ENCODE measurements at regions not wholly inside any gene's neighbourhood (a gene's known extent, or its start where the extent isn't known, plus 50 kb on each side); places are given as distances from the start of the nearest gene placed in this dataset.

DNA sequence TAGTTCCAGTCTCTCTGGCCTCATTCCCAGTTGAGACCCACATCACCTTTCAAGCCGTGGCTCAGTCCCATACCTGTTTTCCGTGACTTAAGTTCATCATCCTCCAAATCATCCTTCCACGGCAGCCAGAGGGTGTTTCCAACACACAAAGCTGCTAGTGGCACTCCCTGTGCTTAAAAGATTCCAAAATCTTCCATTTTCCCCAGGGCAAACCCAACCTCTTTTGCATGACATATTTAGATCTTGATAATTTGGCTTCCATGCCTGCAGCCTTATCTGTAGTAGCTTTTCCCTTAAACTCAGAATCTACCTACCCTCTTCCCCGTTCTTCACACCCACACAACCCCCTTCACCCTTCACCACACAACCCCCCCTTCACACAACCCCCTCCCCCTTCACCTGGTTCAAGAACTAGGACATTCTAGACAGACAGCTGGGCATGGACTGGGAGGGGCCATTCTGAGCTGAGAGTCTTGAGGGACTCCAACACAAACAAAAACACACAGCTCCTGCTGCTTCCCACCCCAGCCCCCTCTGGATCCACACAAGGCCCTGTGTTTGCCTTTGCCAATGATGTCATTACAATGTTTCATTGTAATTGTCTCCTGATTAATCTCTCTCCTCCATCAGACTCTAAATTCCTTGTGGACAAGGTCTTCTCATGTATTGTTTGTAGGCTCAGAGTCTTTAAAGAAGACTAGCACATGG, 268.2 kb downstream of the SH3GL2 start:
- DNase-seq = no peak
- no peak overlapping the region for H3K4me3 Mint-ChIP-seq
- no peak overlapping the region for H3K27ac Mint-ChIP-seq
- CTCF ChIA-PET = no interaction called here
- H3K9me3 Mint-ChIP-seq = no peaks in the 10 kb centered on the region
- H3K36me3 Mint-ChIP-seq (ENCODE audit: low read depth) = no peaks in the 10 kb centered on the region
- no peaks in the 10 kb centered on the region for H3K27me3 Mint-ChIP-seq
- POLR2A ChIA-PET = no interaction called here
- H3K4me1 Mint-ChIP-seq = no peaks in the 10 kb centered on the region

DNA sequence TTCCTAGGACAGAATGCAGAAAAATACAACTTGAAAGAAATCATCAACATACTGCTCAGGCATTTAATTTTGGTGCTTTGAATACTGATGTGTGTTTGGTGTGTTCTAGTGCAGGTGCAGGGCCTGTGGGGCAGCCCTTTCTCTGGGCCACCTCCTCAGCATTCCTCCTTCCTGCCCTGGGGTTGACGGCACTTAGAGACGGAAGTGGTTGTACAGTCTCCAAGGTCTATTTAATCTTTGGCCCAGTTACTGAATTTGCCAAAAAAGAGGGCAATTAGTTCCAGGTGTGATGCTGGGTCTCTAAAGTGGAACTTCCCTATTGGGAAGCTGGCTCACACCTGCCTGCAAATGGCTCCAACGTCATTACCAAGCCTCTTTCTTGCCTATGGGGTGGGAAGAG, 269.0 kb downstream of the SH3GL2 start:
- ChIA-PET POLR2A (no interaction called here), CTCF (no interaction called here)
- H3K9me3 Mint-ChIP-seq = no peaks in the 10 kb centered on the region
- H3K4me3 Mint-ChIP-seq = no peak overlapping the region
- DNase-seq = no peak
- H3K36me3 Mint-ChIP-seq (ENCODE audit: low read depth) = no peaks in the 10 kb centered on the region
- no peak overlapping the region for H3K27ac Mint-ChIP-seq
- no peaks in the 10 kb centered on the region for H3K4me1 Mint-ChIP-seq
- no peaks in the 10 kb centered on the region for H3K27me3 Mint-ChIP-seq

DNA sequence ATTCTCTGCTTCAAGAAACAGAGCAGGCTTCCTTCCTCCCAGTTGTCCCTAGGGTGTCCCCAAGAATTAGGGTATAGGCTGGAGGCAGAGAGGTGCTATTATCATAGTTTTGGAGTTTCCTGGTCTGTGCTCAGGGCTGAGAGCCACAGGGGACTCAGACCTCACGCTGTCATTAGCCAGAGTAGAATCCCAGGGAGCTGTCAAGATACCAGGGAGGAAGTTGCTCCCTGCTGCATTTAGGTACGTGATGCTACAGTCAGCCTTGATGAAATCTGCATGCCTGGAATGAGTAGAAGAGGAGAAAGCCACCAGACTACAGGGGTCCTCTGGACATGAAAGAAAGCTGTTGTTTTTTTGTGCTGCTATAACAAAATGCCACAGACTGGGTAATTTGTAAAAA, 273.2 kb downstream of the SH3GL2 start:
- H3K27me3 Mint-ChIP-seq = no peaks in the 10 kb centered on the region
- DNase-seq = no peak
- H3K4me1 Mint-ChIP-seq = no peaks in the 10 kb centered on the region
- no peak overlapping the region for H3K27ac Mint-ChIP-seq
- no peak overlapping the region for H3K4me3 Mint-ChIP-seq
- no peaks in the 10 kb centered on the region for H3K36me3 Mint-ChIP-seq (ENCODE audit: low read depth)
- ChIA-PET POLR2A (no interaction called here), CTCF (no interaction called here)
- H3K9me3 Mint-ChIP-seq = no peaks in the 10 kb centered on the region

DNA sequence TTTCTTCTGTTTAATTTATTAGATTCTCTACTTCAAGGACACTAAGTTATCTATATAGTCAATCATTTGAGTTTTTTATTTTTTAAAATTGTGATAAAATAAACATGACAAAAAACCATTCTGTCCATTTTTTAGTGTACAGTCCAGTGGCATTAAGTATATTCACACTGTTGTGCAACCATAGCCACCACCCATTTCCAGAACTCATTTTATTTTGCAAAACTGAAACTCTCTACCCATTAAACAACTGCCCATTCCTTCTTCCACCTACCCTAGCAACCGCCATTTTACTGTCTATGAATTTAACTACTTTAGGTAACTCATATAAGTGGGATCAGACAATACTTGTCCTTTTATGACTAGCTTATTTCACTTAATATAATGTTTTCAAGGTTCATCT, 275.6 kb downstream of the SH3GL2 start:
- Mint-ChIP-seq H3K27ac (no peak overlapping the region), H3K4me3 (no peak overlapping the region), H3K4me1 (no peaks in the 10 kb centered on the region), H3K36me3 (ENCODE audit: low read depth) (no peaks in the 10 kb centered on the region), H3K27me3 (no peaks in the 10 kb centered on the region), H3K9me3 (no peaks in the 10 kb centered on the region)
- no peak for DNase-seq
- POLR2A ChIA-PET = no interaction called here
- CTCF ChIA-PET = no interaction called here

DNA sequence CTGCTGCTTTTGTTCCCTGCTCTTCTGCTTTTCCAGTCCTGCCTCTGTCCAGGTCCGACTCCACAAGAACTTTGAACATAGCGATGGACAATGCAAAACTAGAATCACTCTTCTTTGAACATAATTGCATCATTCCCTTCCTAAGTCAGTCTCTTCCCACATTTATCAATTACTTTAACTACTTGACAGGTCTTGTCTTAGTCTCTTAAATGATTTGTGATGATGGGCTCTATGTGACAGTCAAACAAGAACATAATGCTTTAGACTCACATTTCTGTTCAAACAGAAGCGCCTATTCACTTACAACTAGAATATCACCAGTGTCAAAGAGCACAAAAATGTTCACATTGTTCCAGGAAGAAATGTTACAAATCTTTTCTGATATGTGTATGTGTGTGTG, 278.1 kb downstream of the SH3GL2 start:
- H3K4me1 Mint-ChIP-seq = no peaks in the 10 kb centered on the region
- H3K9me3 Mint-ChIP-seq = no peaks in the 10 kb centered on the region
- ChIA-PET CTCF (no interaction called here), POLR2A (no interaction called here)
- no peaks in the 10 kb centered on the region for H3K36me3 Mint-ChIP-seq (ENCODE audit: low read depth)
- DNase-seq = no peak
- H3K27ac Mint-ChIP-seq = no peak overlapping the region
- H3K27me3 Mint-ChIP-seq = no peaks in the 10 kb centered on the region
- H3K4me3 Mint-ChIP-seq = no peak overlapping the region

DNA sequence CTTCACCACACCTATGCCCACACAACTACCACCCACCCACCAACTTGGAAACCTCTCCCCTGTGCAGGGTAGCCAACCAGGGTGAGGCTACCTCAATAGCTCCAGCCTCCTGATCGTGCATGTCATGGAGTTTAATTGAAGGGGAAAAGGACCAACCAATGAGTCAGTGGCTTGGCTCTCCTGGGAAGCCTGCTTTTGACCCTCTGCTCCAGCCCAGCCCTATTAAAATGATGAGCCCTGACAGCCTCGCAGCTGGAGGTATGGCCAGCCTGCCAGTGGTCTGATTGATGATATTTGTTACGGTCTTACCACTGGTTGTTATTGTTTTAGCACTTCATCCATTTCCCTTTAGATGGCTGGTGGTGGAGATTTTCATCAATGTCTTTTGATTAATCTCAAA, 280.4 kb downstream of the SH3GL2 start:
- DNase-seq = no peak
- no peak overlapping the region for H3K4me3 Mint-ChIP-seq
- ChIA-PET POLR2A (no interaction called here), CTCF (no interaction called here)
- H3K27ac Mint-ChIP-seq = no peak overlapping the region
- peaks cover 2% of the 10 kb centered on the region for H3K9me3 Mint-ChIP-seq
- H3K27me3 Mint-ChIP-seq = no peaks in the 10 kb centered on the region
- H3K36me3 Mint-ChIP-seq (ENCODE audit: low read depth) = no peaks in the 10 kb centered on the region
- H3K4me1 Mint-ChIP-seq = no peaks in the 10 kb centered on the region

DNA sequence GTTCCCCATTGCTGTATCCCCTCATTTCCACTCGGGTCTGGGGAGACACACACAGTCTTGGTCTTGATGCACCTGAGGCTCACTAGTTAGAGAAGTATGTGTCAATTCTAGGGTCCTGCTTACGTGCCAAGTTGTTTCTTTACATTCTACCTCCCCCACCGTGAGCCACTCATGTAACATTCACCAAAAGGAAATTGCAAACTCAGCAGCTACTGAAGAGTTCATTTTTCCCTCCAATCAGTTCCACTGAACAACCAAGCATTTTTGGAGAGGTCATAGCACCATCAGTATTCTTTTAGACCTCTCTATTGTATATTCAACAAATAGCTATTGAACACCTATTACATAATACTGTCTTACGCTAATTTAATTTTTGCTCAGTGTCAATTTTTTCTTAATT, 281.1 kb downstream of the SH3GL2 start:
- Mint-ChIP-seq H3K36me3 (ENCODE audit: low read depth) (no peaks in the 10 kb centered on the region), H3K27me3 (no peaks in the 10 kb centered on the region), H3K9me3 (peaks cover 2% of the 10 kb centered on the region), H3K27ac (no peak overlapping the region), H3K4me1 (no peaks in the 10 kb centered on the region), H3K4me3 (no peak overlapping the region)
- ChIA-PET POLR2A (no interaction called here), CTCF (no interaction called here)
- DNase-seq = no peak

DNA sequence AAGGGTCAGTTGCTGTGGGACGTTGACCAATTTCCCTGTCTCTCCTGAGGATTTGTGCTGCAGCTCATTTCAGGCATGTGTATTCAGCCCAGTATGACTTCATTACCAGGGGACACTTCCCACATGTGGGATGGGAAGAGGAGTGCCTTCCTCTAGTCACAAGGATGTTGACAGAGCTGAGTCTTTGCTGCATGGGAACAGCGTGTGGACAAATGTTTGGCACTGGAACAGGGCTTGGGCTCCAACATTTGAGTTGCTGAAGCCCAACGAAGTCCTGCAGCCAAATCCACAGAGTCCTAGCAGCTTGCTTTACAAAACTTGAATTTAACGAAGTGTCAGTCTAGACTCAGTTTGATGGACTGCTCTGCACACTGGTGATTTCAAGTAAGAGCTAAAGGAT, 283.2 kb downstream of the SH3GL2 start:
- CTCF ChIA-PET = no interaction called here
- no peaks in the 10 kb centered on the region for H3K36me3 Mint-ChIP-seq (ENCODE audit: low read depth)
- POLR2A ChIA-PET = no interaction called here

DNA sequence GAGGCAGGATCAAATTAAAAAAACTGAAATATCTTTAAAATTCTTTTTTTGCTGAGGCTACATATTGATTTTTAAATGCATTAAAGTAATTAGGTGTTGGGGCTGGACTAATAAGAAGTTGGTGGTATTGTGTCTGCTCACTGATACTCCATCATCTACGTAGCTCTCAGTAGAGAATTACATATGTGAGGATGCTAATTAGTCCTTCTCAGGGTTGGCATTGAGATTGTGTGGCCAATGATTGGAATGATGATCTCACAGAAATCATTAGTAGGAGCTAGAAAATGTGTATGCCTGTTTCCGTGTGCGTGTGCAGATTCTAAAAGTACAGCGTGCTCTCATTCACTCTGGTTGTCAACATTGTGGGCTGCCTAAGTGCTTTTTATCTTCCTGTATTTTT, 283.8 kb downstream of the SH3GL2 start:
- peaks cover 2% of the 10 kb centered on the region for H3K9me3 Mint-ChIP-seq
- H3K4me1 Mint-ChIP-seq = no peaks in the 10 kb centered on the region
- CTCF ChIA-PET = no interaction called here
- H3K27me3 Mint-ChIP-seq = no peaks in the 10 kb centered on the region
- POLR2A ChIA-PET = no interaction called here
- no peak overlapping the region for H3K27ac Mint-ChIP-seq
- H3K4me3 Mint-ChIP-seq = no peak overlapping the region
- DNase-seq = no peak
- H3K36me3 Mint-ChIP-seq (ENCODE audit: low read depth) = no peaks in the 10 kb centered on the region

More for the DNA sequence above, 283.2 kb downstream of the SH3GL2 start:
- H3K9me3 Mint-ChIP-seq = peaks cover 2% of the 10 kb centered on the region
- H3K27me3 Mint-ChIP-seq = no peaks in the 10 kb centered on the region
- no peak overlapping the region for H3K27ac Mint-ChIP-seq
- H3K4me3 Mint-ChIP-seq = no peak overlapping the region
- no peaks in the 10 kb centered on the region for H3K4me1 Mint-ChIP-seq
- DNase-seq = no peak

DNA sequence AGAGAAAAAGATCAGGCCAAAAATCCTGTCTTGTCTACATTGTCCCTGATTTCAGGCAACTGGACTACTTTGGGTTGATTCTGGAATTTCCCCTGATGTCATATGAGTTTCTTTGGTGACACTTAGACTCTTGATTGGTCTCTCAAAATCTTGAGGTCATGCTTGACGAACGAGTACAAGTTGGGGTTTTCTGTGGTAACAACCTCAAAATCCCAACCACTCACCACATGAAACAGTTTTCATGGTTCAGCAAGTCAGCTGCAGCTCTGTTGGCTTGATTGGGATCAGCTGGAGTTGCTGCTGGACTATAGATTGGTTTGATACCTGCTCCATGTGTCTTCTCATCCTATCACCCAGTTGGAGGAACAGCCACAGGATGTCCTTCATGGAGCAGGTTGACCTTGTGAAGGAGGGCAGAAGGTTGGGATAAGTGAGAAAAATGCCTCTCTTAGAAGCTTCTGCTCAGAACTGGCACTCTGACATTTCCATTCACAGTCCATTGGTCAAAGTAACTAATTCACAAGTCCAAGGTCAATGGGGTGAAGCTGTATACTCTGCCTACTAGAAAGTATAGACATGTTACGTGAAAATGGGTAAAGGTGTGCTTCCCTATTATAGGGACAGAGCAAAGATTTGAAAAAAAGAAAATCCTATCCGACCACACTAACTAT, 284.5 kb downstream of the SH3GL2 start:
- no peak overlapping the region for H3K4me3 Mint-ChIP-seq
- ChIA-PET POLR2A (no interaction called here), CTCF (no interaction called here)
- no peaks in the 10 kb centered on the region for H3K4me1 Mint-ChIP-seq
- H3K36me3 Mint-ChIP-seq (ENCODE audit: low read depth) = no peaks in the 10 kb centered on the region
- peaks cover 2% of the 10 kb centered on the region for H3K9me3 Mint-ChIP-seq
- no peak for DNase-seq
- no peak overlapping the region for H3K27ac Mint-ChIP-seq
- no peaks in the 10 kb centered on the region for H3K27me3 Mint-ChIP-seq

DNA sequence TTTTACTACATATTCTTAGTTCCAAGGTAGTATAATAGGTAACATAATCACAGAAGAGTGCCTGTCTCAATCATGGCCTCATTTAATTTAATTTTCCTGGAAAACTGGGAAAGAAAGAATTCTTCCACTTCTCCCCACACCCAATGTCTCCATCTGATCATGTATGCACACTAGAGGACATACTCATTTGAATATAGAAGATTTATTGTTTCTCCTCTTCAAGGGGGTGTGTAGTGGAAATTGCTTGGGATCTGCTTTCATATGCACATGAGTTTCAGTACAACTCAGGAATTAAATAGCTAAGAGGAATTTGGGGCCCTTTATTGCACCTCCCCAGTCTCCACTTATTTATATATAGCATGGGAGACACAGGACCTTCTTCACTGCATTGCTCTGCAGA, 285.1 kb downstream of the SH3GL2 start:
- Mint-ChIP-seq H3K9me3 (peaks cover 2% of the 10 kb centered on the region), H3K4me1 (no peaks in the 10 kb centered on the region), H3K4me3 (no peak overlapping the region), H3K36me3 (ENCODE audit: low read depth) (no peaks in the 10 kb centered on the region), H3K27me3 (no peaks in the 10 kb centered on the region), H3K27ac (no peak overlapping the region)
- POLR2A ChIA-PET = no interaction called here
- DNase-seq = no peak
- CTCF ChIA-PET = no interaction called here

DNA sequence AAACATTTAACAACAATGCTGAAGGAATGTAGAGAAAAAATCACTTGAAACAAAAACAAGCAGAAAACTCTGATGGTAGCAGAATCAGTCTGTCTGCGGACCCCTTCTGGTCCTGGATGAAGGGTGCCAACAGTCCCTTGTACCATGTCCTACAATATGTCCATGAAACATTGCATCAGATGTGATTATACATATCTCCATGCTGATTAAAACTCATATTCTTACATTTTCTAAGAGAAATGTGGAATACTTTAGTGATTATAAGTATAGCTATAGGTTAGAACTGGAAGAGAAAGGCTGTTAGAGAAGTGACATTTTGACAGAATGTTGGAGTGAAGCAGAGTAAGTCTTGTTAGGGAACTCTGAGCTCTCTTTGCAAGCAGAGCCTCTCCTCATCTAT, 286.1 kb downstream of the SH3GL2 start:
- no peak overlapping the region for H3K4me3 Mint-ChIP-seq
- H3K36me3 Mint-ChIP-seq (ENCODE audit: low read depth) = no peaks in the 10 kb centered on the region
- no peak for DNase-seq
- ChIA-PET POLR2A (no interaction called here), CTCF (no interaction called here)
- no peaks in the 10 kb centered on the region for H3K4me1 Mint-ChIP-seq
- no peaks in the 10 kb centered on the region for H3K27me3 Mint-ChIP-seq
- H3K9me3 Mint-ChIP-seq = peaks cover 2% of the 10 kb centered on the region
- H3K27ac Mint-ChIP-seq = no peak overlapping the region

DNA sequence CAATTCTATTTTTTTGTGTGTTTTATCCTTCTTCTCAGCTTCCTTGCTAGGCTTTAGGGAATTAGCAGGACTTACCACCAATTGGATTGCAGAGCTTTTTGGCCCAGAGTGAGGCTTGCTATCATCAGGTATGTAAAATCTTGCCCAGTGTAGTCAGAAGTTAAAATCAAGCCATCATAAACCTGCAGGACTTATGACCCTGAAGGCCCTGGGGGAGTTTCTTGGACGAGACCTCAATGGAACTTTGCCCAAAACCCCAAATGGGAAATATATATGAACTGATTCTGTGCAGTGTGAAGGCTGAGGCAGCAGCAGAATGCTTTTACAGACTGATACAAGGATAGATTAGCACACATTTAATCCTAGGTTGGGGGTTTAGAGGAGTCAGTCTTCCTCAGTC, 287.0 kb downstream of the SH3GL2 start:
- ChIA-PET CTCF (no interaction called here), POLR2A (no interaction called here)
- Mint-ChIP-seq H3K4me1 (no peaks in the 10 kb centered on the region), H3K36me3 (ENCODE audit: low read depth) (no peaks in the 10 kb centered on the region), H3K9me3 (peaks cover 2% of the 10 kb centered on the region), H3K27ac (no peak overlapping the region), H3K27me3 (no peaks in the 10 kb centered on the region), H3K4me3 (no peak overlapping the region)
- DNase-seq = no peak

DNA sequence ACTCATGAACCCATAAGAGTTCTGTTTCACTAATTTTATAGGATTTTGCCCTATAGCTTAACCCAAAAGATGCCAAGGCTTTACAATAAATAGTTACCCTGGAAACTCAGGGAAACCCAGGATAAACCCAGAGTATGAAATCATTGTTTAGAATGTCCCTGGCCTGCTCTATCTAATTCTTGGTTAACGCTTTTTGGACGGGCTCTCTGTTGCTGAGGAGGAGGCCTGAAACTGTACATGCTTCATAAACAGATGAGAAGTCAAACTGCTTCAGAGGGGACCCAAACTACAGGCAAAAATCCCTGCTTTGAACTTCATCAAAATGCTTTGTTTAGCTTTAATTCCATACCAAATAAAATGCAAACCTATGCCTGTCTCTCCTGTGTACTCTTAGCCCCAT, 291.9 kb downstream of the SH3GL2 start:
- Mint-ChIP-seq H3K4me3 (no peak overlapping the region), H3K36me3 (ENCODE audit: low read depth) (no peaks in the 10 kb centered on the region), H3K9me3 (no peaks in the 10 kb centered on the region), H3K27ac (no peak overlapping the region), H3K27me3 (no peaks in the 10 kb centered on the region), H3K4me1 (no peaks in the 10 kb centered on the region)
- CTCF ChIA-PET = no interaction called here
- POLR2A ChIA-PET = no interaction called here
- no peak for DNase-seq
